HCT116 (cell line): ENCODE measurements at regions not wholly inside any gene's neighbourhood (a gene's known extent, or its start where the extent isn't known, plus 50 kb on each side); places are given as distances from the start of the nearest gene placed in this dataset.

Experiments used
- ATAC-seq: fragments of 200-7000 bp; cut with Tn5 transposase; 2 replicates; pipeline ENCODE4 v1.9.1; 2020; ENCODE audit warnings: mild to moderate bottlenecking, moderate library complexity
- BruUV-seq: library from RNA; stranded (reverse); fragments of 400-500 nt; replicated peaks from 2 replicates; lab custom pipeline; 2021; lab: Mats Ljungman, UMichigan
- CTCF ChIA-PET: fragments of 300-600 bp; sonication (Branson Sonifier 250); formaldehyde crosslinking; loops from one replicate; lab custom pipeline; 2021; ENCODE audit warnings: antibody characterized with exemption; lab: Charles Lee
- POLR2A ChIA-PET: fragments of 300-600, 350-600 bp; sonication (Branson Sonifier 250); formaldehyde crosslinking; loops from one replicate; lab custom pipeline; 2021; ENCODE audit warnings: antibody characterized with exemption; lab: Charles Lee
- RAD21 ChIA-PET, 2 experiments: fragments of 300-600 bp; sonication (Branson Sonifier 250); formaldehyde crosslinking; loops; one replicate each; lab custom pipeline; 2023; ENCODE audit warnings: low total read pairs in 2 of 2; ENCODE audit not compliant: uncharacterized antibody in 2 of 2, unreplicated experiment in 2 of 2, low non-redundant PET in 1 of 2; lab: Charles Lee
- DNase-seq: peaks from one replicate; pipeline ENCODE4 v3.0.0-alpha.2; 2010; ENCODE audit warnings: low read depth, low spot score
- H2AFZ ChIP-seq: fragments of 200-600 bp; shearing (Covaris generic), sonication (generic); 2 replicates; pipeline ENCODE4 v1.6.1; 2017; ENCODE audit warnings: low read depth, mixed run types, mixed read lengths, antibody characterized with exemption, low read length; ENCODE audit not compliant: poor library complexity, severe bottlenecking
- H3K27ac ChIP-seq: 2 replicates; pipeline ENCODE4 v1.5.1; 2012; ENCODE audit warnings: low read depth, low read length
- H3K27me3 ChIP-seq: fragments of 200-600 bp; sonication (generic); 2 replicates; pipeline ENCODE4 v1.6.1; 2016; ENCODE audit warnings: mixed run types, low read length, mixed read lengths; ENCODE audit not compliant: insufficient read depth
- H3K36me3 ChIP-seq, 2 experiments: fragments of 200-500 bp in 1 of 2; fragments of 200-600 bp in 1 of 2; sonication (Bioruptor generic) in 1 of 2; sonication (generic) in 1 of 2; 2 replicates each; pipeline versions ENCODE4 v1.5.1 to v1.6.1; 2014 to 2016; ENCODE audit warnings: low read length in 2 of 2, inconsistent platforms in 1 of 2, mixed read lengths in 1 of 2, mixed run types in 1 of 2; ENCODE audit not compliant: insufficient read depth in 2 of 2, control insufficient read depth in 1 of 2
- H3K4me1 ChIP-seq, 2 experiments: fragments of 200-600 bp in 1 of 2; sonication (generic) in 1 of 2; 2 replicates each; pipeline versions ENCODE4 v1.5.1 to v1.6.1; 2012 to 2017; ENCODE audit warnings: low read length in 2 of 2, inconsistent platforms in 1 of 2, mild to moderate bottlenecking in 1 of 2, mixed read lengths in 1 of 2, mixed run types in 1 of 2, moderate library complexity in 1 of 2; ENCODE audit not compliant: insufficient read depth in 2 of 2, control insufficient read depth in 1 of 2
- H3K4me2 ChIP-seq: fragments of 200-600 bp; sonication (generic); 2 replicates; pipeline ENCODE4 v1.6.1; 2017; ENCODE audit warnings: mixed run types, low read length, mixed read lengths
- H3K4me3 ChIP-seq, 2 experiments: fragments of 200-600 bp in 1 of 2; sonication (generic) in 1 of 2; replicated peaks in 1 of 2; 2 replicates each; pipeline ENCODE4 v1.5.1; 2011 to 2016; ENCODE audit warnings: low read length in 2 of 2, control low read depth in 1 of 2, low read depth in 1 of 2, mild to moderate bottlenecking in 1 of 2, mixed read lengths in 1 of 2, mixed run types in 1 of 2
- H3K79me2 ChIP-seq: fragments of 200-600 bp; sonication (generic); 2 replicates; pipeline ENCODE4 v1.6.1; 2017; ENCODE audit warnings: mild to moderate bottlenecking, mixed run types, low read length, moderate library complexity, mixed read lengths; ENCODE audit not compliant: insufficient read depth
- H3K9ac ChIP-seq: fragments of 200-600 bp; sonication (generic); 2 replicates; pipeline ENCODE4 v1.6.1; 2016; ENCODE audit warnings: low read length, mixed read lengths
- H3K9me2 ChIP-seq: fragments of 200-600 bp; sonication (generic), shearing (Covaris generic); 2 replicates; pipeline ENCODE4 v1.6.1; 2017; ENCODE audit warnings: mixed run types, mild to moderate bottlenecking, moderate library complexity; ENCODE audit not compliant: insufficient read depth
- H3K9me3 ChIP-seq, 2 experiments: fragments of 200-500 bp in 1 of 2; fragments of 200-600 bp in 1 of 2; sonication (Bioruptor generic) in 1 of 2; sonication (generic) in 1 of 2; 2 replicates each; pipeline ENCODE4 v1.6.1; 2014 to 2017; ENCODE audit warnings: low read length in 2 of 2, mixed read lengths in 2 of 2, inconsistent platforms in 1 of 2, low read depth in 1 of 2, mild to moderate bottlenecking in 1 of 2, mixed run types in 1 of 2, moderate library complexity in 1 of 2; ENCODE audit not compliant: control insufficient read depth in 1 of 2, insufficient read depth in 1 of 2
- H4K20me1 ChIP-seq: fragments of 200-600 bp; sonication (generic), shearing (Covaris generic); 2 replicates; pipeline ENCODE4 v1.6.1; 2017; ENCODE audit warnings: mixed run types, mild to moderate bottlenecking, moderate library complexity; ENCODE audit not compliant: insufficient read depth
- CBX3 ChIP-seq: IDR thresholded peaks from 2 replicates; pipeline ENCODE4 v1.6.1; 2012; ENCODE audit warnings: low read depth
- CTCF ChIP-seq, 3 experiments: fragments of 200-600 bp in 1 of 3; sonication (generic) in 1 of 3; IDR thresholded peaks in 2 of 3; conservative IDR thresholded peaks in 1 of 3; 2 replicates each; pipeline ENCODE4 v1.5.1; 2012 to 2017; ENCODE audit warnings: low read depth in 2 of 3, low read length in 2 of 3, antibody characterized with exemption in 1 of 3, borderline replicate concordance in 1 of 3, control low read depth in 1 of 3, mild to moderate bottlenecking in 1 of 3, mixed read lengths in 1 of 3, mixed run types in 1 of 3, moderate library complexity in 1 of 3; ENCODE audit not compliant: insufficient read depth in 1 of 3
- POLR2AphosphoS5 ChIP-seq: IDR thresholded peaks from 2 replicates; pipeline ENCODE4 v1.6.1; 2011; ENCODE audit warnings: mild to moderate bottlenecking, low read depth, low read length, moderate library complexity
- RAD21 ChIP-seq: IDR thresholded peaks from 2 replicates; pipeline ENCODE4 v1.6.1; 2012; ENCODE audit warnings: low read depth, mild to moderate bottlenecking
- SP1 ChIP-seq: IDR thresholded peaks from 2 replicates; pipeline ENCODE4 v1.6.1; 2012; ENCODE audit warnings: low read depth
- SRF ChIP-seq: IDR thresholded peaks from 2 replicates; pipeline ENCODE4 v1.6.1; 2012; ENCODE audit warnings: low read depth
- TCF7L2 ChIP-seq: IDR thresholded peaks from 2 replicates; pipeline ENCODE4 v1.7.0; 2011; ENCODE audit warnings: borderline replicate concordance, inconsistent platforms; ENCODE audit not compliant: insufficient read depth, insufficient read length; ENCODE audit errors: extremely low read depth
- YY1 ChIP-seq: IDR thresholded peaks from 2 replicates; pipeline ENCODE4 v1.6.1; 2011; ENCODE audit warnings: low read length, low read depth, moderate library complexity, mild to moderate bottlenecking; ENCODE audit not compliant: insufficient replicate concordance; ENCODE audit errors: extremely low read depth
- ZNF274 ChIP-seq: fragments of 200-500 bp; sonication (Bioruptor generic); IDR thresholded peaks from 2 replicates; pipeline ENCODE4 v1.6.1; 2014; ENCODE audit warnings: mild to moderate bottlenecking, low read depth, low read length, inconsistent platforms
- intact Hi-C: fragments of 100-400 bp; cut with micrococcal nuclease; formaldehyde crosslinking; loops from 2 replicates; pipeline ENCODE4 v1.10.0; 2022
- TF ChIP-seq, protein P1 (sequence below): IDR thresholded peaks from 2 replicates; pipeline ENCODE4 v1.6.1; 2012
- TF ChIP-seq, protein P2 (sequence below): IDR thresholded peaks from 2 replicates; pipeline ENCODE4 v1.6.1; 2012
- TF ChIP-seq, protein P3 (sequence below): IDR thresholded peaks from 2 replicates; pipeline ENCODE4 v1.6.1; 2012; ENCODE audit warnings: low read depth

DNA sequence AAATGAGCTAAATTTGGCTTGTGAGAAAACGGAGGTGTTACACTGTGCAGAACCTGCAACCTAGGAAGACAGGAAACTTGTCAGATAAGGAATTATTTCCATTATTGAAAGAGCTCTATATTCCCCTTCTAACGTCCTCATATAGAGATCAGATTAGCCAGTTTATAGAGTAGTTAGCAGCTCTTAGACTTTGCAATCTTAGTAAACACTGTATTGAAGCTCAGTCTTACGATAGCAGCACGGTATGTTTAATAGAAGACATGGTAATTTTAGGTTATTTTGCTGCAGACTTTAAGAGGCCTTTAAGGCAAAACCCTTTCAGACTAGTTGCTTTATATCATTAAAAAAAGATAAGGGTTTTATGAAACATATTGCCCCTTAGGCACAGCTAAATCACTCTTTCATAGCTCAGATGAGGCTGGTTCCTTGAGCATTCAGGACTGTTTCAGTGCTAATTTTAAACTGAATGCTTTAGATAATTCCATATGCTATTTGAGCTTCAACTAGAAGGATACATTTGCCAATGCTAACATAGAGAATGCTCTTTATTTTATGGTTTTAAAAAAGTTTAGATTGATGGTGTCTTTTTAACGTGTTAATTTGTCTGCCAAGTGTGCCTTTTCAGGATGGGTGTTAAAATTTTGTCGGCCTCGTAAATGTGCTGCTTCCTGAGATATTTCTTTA is 234.3 kb downstream of the PYDC2 start:
- Histone ChIP-seq H3K4me3 (no peak overlapping the region), H3K79me2 (no peaks in the 10 kb centered on the region), H3K9ac (no peak overlapping the region), H3K9me3 (no peaks in the 10 kb centered on the region), H3K27ac (no peak overlapping the region), H3K4me1 (peaks cover 0 to 8% of the 10 kb centered on the region in 2 experiments; a peak in 1 of 4 replicates), H3K27me3 (no peaks in the 10 kb centered on the region), H3K36me3 (no peaks in the 10 kb centered on the region), H2AFZ (no peak overlapping the region), H3K4me2 (no peak overlapping the region), H3K9me2 (no peaks in the 10 kb centered on the region), H4K20me1 (no peaks in the 10 kb centered on the region)
- DNase-seq (no peak), ATAC-seq (no peak)
- CTCF ChIA-PET = no interaction called here
- POLR2A ChIA-PET = no interaction called here
- intact Hi-C loops = no loop called here
- RAD21 ChIA-PET = no interaction called here
- TF ChIP-seq, protein P1, sequence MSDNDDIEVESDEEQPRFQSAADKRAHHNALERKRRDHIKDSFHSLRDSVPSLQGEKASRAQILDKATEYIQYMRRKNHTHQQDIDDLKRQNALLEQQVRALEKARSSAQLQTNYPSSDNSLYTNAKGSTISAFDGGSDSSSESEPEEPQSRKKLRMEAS = no peak
- TF ChIP-seq SRF (no peak), POLR2AphosphoS5 (no peak), TCF7L2 (no peak), CTCF (IDR thresholded peaks at IDR 0.05 in 2 of 3, conservative IDR thresholded peaks at IDR 0.05 in 1 of 3; ENCODE audit: borderline replicate concordance in 1 of 3, insufficient read depth in 1 of 3, low read depth in 2 of 3, low read length in 2 of 3) (no peak), YY1 (no peak), CBX3 (no peak), RAD21 (no peak), SP1 (no peak), ZNF274 (no peak)
- TF ChIP-seq, protein P2, sequence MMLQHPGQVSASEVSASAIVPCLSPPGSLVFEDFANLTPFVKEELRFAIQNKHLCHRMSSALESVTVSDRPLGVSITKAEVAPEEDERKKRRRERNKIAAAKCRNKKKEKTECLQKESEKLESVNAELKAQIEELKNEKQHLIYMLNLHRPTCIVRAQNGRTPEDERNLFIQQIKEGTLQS = no peak
- TF ChIP-seq, protein P3, sequence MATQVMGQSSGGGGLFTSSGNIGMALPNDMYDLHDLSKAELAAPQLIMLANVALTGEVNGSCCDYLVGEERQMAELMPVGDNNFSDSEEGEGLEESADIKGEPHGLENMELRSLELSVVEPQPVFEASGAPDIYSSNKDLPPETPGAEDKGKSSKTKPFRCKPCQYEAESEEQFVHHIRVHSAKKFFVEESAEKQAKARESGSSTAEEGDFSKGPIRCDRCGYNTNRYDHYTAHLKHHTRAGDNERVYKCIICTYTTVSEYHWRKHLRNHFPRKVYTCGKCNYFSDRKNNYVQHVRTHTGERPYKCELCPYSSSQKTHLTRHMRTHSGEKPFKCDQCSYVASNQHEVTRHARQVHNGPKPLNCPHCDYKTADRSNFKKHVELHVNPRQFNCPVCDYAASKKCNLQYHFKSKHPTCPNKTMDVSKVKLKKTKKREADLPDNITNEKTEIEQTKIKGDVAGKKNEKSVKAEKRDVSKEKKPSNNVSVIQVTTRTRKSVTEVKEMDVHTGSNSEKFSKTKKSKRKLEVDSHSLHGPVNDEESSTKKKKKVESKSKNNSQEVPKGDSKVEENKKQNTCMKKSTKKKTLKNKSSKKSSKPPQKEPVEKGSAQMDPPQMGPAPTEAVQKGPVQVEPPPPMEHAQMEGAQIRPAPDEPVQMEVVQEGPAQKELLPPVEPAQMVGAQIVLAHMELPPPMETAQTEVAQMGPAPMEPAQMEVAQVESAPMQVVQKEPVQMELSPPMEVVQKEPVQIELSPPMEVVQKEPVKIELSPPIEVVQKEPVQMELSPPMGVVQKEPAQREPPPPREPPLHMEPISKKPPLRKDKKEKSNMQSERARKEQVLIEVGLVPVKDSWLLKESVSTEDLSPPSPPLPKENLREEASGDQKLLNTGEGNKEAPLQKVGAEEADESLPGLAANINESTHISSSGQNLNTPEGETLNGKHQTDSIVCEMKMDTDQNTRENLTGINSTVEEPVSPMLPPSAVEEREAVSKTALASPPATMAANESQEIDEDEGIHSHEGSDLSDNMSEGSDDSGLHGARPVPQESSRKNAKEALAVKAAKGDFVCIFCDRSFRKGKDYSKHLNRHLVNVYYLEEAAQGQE = no peak
- no TSS peak for BruUV-seq
